ENCODE measurements at regions not wholly inside any gene's neighbourhood (a gene's known extent, or its start where the extent isn't known, plus 50 kb on each side); places are given as distances from the start of the nearest gene placed in this dataset.

DNA sequence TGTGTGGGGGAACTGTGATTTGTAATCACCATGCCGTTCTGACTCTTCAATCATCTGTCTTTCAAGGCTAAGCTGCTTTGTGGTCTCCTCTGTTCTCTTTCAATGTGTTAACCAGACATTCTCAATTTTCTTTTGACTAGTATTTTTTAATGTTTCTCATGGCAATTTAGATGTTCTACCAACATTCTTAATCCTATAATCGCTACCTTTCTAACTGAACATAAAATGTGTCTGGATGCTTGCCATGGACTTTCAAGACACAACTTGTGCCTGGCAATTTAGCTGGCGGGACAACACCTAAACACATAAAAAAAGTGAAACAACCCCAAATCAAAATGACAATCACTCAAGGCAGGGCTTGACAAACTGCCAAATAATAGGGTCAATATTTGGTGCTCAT lies 135.0 kb upstream of the ACKR3 start:
- H3K4me3 ChIP-seq = no peak overlapping the region
- no peaks in the 10 kb centered on the region for H3K27me3 ChIP-seq
- H3K4me1 ChIP-seq = no peaks in the 10 kb centered on the region
- no peaks in the 10 kb centered on the region for H3K36me3 ChIP-seq
- TF ChIP-seq, protein P1, sequence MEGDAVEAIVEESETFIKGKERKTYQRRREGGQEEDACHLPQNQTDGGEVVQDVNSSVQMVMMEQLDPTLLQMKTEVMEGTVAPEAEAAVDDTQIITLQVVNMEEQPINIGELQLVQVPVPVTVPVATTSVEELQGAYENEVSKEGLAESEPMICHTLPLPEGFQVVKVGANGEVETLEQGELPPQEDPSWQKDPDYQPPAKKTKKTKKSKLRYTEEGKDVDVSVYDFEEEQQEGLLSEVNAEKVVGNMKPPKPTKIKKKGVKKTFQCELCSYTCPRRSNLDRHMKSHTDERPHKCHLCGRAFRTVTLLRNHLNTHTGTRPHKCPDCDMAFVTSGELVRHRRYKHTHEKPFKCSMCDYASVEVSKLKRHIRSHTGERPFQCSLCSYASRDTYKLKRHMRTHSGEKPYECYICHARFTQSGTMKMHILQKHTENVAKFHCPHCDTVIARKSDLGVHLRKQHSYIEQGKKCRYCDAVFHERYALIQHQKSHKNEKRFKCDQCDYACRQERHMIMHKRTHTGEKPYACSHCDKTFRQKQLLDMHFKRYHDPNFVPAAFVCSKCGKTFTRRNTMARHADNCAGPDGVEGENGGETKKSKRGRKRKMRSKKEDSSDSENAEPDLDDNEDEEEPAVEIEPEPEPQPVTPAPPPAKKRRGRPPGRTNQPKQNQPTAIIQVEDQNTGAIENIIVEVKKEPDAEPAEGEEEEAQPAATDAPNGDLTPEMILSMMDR (IDR thresholded peaks at IDR 0.05) = no peak
- no peak for DNase-seq (ENCODE audit: low spot score)
- H3K9me3 ChIP-seq = no peaks in the 10 kb centered on the region
- no peak overlapping the region for H3K27ac ChIP-seq

DNA sequence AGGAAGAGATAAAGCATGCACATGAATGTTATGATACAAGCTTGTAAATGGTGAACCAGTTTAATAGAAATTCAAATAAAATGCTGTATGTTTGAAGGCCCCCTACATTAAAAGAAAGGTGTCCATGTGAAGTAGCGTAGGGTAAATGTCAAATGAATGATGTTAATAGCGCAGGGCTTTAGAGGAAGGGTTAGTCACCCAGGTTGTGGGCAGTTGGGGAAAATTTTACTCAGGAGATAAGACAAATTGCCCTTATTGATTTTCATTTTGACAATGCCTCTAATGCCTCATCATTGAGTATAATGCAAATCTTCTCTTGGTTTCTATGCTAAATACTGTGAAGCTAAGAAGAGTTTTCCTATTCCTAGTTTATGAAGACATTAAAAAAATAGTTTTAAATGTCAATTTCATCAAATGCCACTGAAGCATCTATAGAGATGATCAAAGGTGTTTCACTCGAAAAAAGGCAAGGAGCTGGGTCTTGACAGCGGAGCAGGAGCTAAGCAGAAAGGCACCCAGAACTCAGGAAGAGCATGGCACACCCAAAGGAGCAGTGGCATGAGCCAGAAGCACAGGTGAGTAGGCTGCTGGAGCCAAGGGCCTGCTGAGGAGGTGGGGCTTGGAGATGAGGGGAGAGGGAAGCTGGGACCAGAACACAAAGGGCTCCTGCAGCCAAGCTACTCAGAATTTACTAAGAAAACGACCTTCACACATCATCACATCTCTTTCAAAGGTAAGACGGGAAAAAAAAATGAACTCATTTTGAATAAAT lies 129.3 kb upstream of the ACKR3 start:
- H3K4me3 ChIP-seq = no peak overlapping the region
- H3K9me3 ChIP-seq = peaks cover 0 to 5% of the 10 kb centered on the region in 2 donors
- no peak for DNase-seq (ENCODE audit: low spot score)
- TF ChIP-seq, protein P1 (IDR thresholded peaks at IDR 0.05) = no peak
- no peaks in the 10 kb centered on the region for H3K4me1 ChIP-seq
- H3K27ac ChIP-seq = no peak overlapping the region
- no peaks in the 10 kb centered on the region for H3K36me3 ChIP-seq
- H3K27me3 ChIP-seq = no peaks in the 10 kb centered on the region

DNA sequence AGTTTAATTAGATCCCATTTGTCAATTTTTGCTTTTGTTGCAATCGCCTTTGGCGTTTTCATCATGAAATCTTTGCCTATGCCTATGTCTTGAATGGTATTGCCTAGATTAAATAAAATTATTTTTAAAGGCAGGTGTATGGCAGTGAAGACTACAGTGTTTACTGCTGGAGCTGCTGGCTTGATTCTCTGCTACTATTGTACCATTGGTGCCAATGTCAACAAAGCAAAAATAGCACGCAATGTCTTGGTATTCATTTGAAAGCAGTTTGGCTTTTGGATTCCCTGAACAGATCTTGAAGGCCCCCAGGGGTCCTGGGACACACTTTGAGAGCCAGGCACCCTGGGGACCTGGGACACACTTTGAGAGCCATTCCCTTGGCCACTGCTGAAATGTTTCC lies 125.4 kb upstream of the ACKR3 start:
- H3K9me3 ChIP-seq = peaks cover 0 to 5% of the 10 kb centered on the region in 2 donors
- no peak overlapping the region for H3K27ac ChIP-seq
- DNase-seq (ENCODE audit: low spot score) = no peak
- no peaks in the 10 kb centered on the region for H3K36me3 ChIP-seq
- no peaks in the 10 kb centered on the region for H3K4me1 ChIP-seq
- TF ChIP-seq, protein P1 (IDR thresholded peaks at IDR 0.05) = no peak
- H3K27me3 ChIP-seq = no peaks in the 10 kb centered on the region
- no peak overlapping the region for H3K4me3 ChIP-seq

DNA sequence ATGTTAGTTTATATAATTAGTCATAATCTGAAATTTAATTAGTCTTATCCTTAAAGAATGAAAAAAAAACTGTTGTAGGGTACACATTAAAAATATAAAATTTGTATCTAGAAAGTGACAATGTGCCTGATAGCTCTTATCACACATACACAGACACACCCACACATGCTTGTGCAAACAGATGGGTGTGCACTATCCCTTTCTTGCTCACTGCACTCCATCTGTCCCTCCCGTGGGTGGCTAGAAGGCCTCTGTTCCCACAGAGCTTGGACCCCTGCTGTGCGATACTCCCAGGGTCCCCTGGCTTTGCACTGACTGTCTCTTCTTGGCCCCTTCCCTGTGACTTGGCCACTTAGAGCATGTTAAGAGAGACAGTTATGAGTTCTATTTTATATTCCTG lies 123.9 kb upstream of the ACKR3 start:
- H3K9me3 ChIP-seq = peaks cover 0 to 5% of the 10 kb centered on the region in 2 donors
- H3K4me3 ChIP-seq = no peak overlapping the region
- TF ChIP-seq, protein P1 (IDR thresholded peaks at IDR 0.05) = no peak
- H3K27ac ChIP-seq = no peak overlapping the region
- no peaks in the 10 kb centered on the region for H3K27me3 ChIP-seq
- DNase-seq (ENCODE audit: low spot score) = no peak
- H3K36me3 ChIP-seq = no peaks in the 10 kb centered on the region
- H3K4me1 ChIP-seq = no peaks in the 10 kb centered on the region

DNA sequence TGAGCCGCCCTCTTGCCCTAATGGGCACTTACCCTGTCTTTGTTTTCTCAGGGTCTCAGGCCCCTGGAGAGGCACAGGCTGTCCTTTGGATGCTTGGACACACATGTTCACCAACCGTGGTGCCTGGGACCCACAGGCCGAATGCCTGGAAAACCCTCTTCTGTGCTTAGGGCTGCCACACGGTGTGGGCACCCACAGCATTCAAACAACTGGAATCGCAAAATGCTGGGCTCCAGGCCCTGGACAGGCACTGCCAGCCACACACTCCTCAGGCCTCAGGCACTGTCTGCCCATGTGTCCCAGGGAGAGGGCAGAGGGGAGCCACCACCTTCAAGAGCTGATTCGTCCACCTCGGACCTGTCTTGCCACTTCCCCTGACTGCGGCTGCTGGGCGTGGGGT lies 123.1 kb upstream of the ACKR3 start:
- Histone ChIP-seq H3K9me3 (peaks cover 0 to 5% of the 10 kb centered on the region in 2 donors), H3K4me1 (no peaks in the 10 kb centered on the region), H3K27me3 (no peaks in the 10 kb centered on the region), H3K4me3 (no peak overlapping the region), H3K36me3 (no peaks in the 10 kb centered on the region), H3K27ac (no peak overlapping the region)
- TF ChIP-seq, protein P1 (IDR thresholded peaks at IDR 0.05) = no peak
- no peak for DNase-seq (ENCODE audit: low spot score)

Data from right atrium auricular region (tissue), 2 donors.